Thyroid gland (tissue), 4 donors: ENCODE measurements at regions not wholly inside any gene's neighbourhood (a gene's known extent, or its start where the extent isn't known, plus 50 kb on each side); places are given as distances from the start of the nearest gene placed in this dataset.

Source experiments
- DNase-seq, 2 donors: peaks; one replicate each; pipeline ENCODE4 v3.0.0-alpha.2; 2019
- H3K27ac ChIP-seq, 3 donors: fragments of 200-600 bp; sonication (generic); 1 replicate in 2 of 3; 2 replicates in 1 of 3; pipeline ENCODE4 v1.5.1; 2016 to 2019; ENCODE audit warnings: mild to moderate bottlenecking in 1 of 3, moderate library complexity in 1 of 3
- H3K27me3 ChIP-seq: fragments of 200-600 bp; sonication (generic); one replicate; pipeline ENCODE4 v1.5.1; 2019
- H3K36me3 ChIP-seq, 2 donors: fragments of 200-600 bp; sonication (generic); one replicate each; pipeline ENCODE4 v1.5.1; 2016 to 2019
- H3K4me1 ChIP-seq, 2 donors: fragments of 200-600 bp; sonication (generic); one replicate each; pipeline ENCODE4 v1.5.1; 2017 to 2019
- H3K4me3 ChIP-seq, 3 donors: fragments of 200-600 bp; sonication (generic); replicated peaks in 1 of 3; 1 replicate in 2 of 3; 2 replicates in 1 of 3; pipeline ENCODE4 v1.5.1; 2016; ENCODE audit warnings: mild to moderate bottlenecking in 1 of 3
- H3K9me3 ChIP-seq: fragments of 200-600 bp; sonication (generic); one replicate; pipeline ENCODE4 v1.5.1; 2017
- CTCF ChIP-seq, 6 experiments: fragments of 200-600 bp in 3 of 6; fragments of 450-650 bp in 3 of 6; sonication (generic) in 3 of 6; IDR thresholded peaks; one replicate each; pipeline ENCODE4 v1.5.1; 2016 to 2019; ENCODE audit warnings: antibody characterized with exemption in 6 of 6, mild to moderate bottlenecking in 2 of 6, inconsistent platforms in 1 of 6, moderate library complexity in 1 of 6
- POLR2A ChIP-seq, 2 donors: fragments of 450-650 bp; IDR thresholded peaks; one replicate each; pipeline ENCODE4 v1.6.1; 2017; ENCODE audit warnings: antibody characterized with exemption in 2 of 2, mild to moderate bottlenecking in 2 of 2, moderate library complexity in 1 of 2
- WGBS, 2 donors: methylation state at CpG; one replicate each; pipeline ENCODE4 v1.1.5; 2017; 5-methylcytosine and 5-hydroxymethylcytosine counted together
- intact Hi-C: fragments of 100-400 bp; cut with DNase I; formaldehyde crosslinking; loops from one replicate; pipeline ENCODE4 v1.15.1; 2023

- DNase-seq = no peak
- no peaks in the 10 kb centered on the region for H3K4me1 ChIP-seq
- intact Hi-C loops = no loop called here
- no peak overlapping the region for H3K4me3 ChIP-seq
- WGBS, 2 donors = 82 to 88% methylated on average over 2 of the region's 2 CpGs
- no peak for TF ChIP-seq POLR2A (IDR thresholded peaks at IDR 0.05)
- TF ChIP-seq CTCF (IDR thresholded peaks at IDR 0.05) = no peak
- H3K27me3 ChIP-seq = no peaks in the 10 kb centered on the region
- H3K27ac ChIP-seq = no peak overlapping the region
- H3K9me3 ChIP-seq = no peaks in the 10 kb centered on the region
- no peaks in the 10 kb centered on the region for H3K36me3 ChIP-seq
These were observed 360.6 kb downstream of the PLK2 start for GRCh38 chr5:58099257-58099656.

GRCh38 chr5:58094031-58094430 is 365.9 kb downstream of the PLK2 start:
- Histone ChIP-seq H3K4me3 (no peak overlapping the region), H3K9me3 (no peaks in the 10 kb centered on the region), H3K27me3 (no peaks in the 10 kb centered on the region), H3K36me3 (no peaks in the 10 kb centered on the region), H3K4me1 (no peaks in the 10 kb centered on the region), H3K27ac (no peak overlapping the region)
- 63 to 71% methylated on average over 5 of the region's 5 CpGs for WGBS, 2 donors
- no peak for DNase-seq
- intact Hi-C loops = no loop called here
- TF ChIP-seq POLR2A (IDR thresholded peaks at IDR 0.05) (no peak), CTCF (IDR thresholded peaks at IDR 0.05) (no peak)

GRCh38 chr5:58090704-58091103 is 369.2 kb downstream of the PLK2 start:
- intact Hi-C loops = no loop called here

GRCh38 chr5:58088941-58089340 is 370.9 kb downstream of the PLK2 start:
- Histone ChIP-seq H3K27me3 (no peaks in the 10 kb centered on the region), H3K4me3 (no peak overlapping the region), H3K9me3 (no peaks in the 10 kb centered on the region), H3K4me1 (no peaks in the 10 kb centered on the region), H3K27ac (no peak overlapping the region), H3K36me3 (no peaks in the 10 kb centered on the region)
- no peak for DNase-seq
- no peak for TF ChIP-seq CTCF (IDR thresholded peaks at IDR 0.05)
- no peak for TF ChIP-seq POLR2A (IDR thresholded peaks at IDR 0.05)
- intact Hi-C loops = no loop called here
- 71 to 76% methylated on average over 5 of the region's 5 CpGs for WGBS, 2 donors

More at GRCh38 chr5:58090704-58091103, 369.2 kb downstream of the PLK2 start:
- no peak for DNase-seq
- Histone ChIP-seq H3K27me3 (no peaks in the 10 kb centered on the region), H3K27ac (no peak overlapping the region), H3K9me3 (no peaks in the 10 kb centered on the region), H3K4me1 (no peaks in the 10 kb centered on the region), H3K36me3 (no peaks in the 10 kb centered on the region), H3K4me3 (no peak overlapping the region)
- WGBS, 2 donors = 95 to 97% methylated on average over 4 of the region's 4 CpGs
- TF ChIP-seq POLR2A (IDR thresholded peaks at IDR 0.05) (no peak), CTCF (IDR thresholded peaks at IDR 0.05) (no peak)

- Histone ChIP-seq H3K27me3 (no peaks in the 10 kb centered on the region), H3K9me3 (no peaks in the 10 kb centered on the region), H3K36me3 (no peaks in the 10 kb centered on the region), H3K4me3 (no peak overlapping the region), H3K4me1 (no peaks in the 10 kb centered on the region), H3K27ac (no peak overlapping the region)
- TF ChIP-seq POLR2A (IDR thresholded peaks at IDR 0.05) = no peak
- TF ChIP-seq CTCF (IDR thresholded peaks at IDR 0.05) = no peak
- DNase-seq = no peak
- intact Hi-C loops = no loop called here
- WGBS, 2 donors = 88 to 91% methylated on average over 2 of the region's 2 CpGs
These were observed 372.0 kb downstream of the PLK2 start for GRCh38 chr5:58087905-58088304.
